HG03469 (cell line): ENCODE measurements at regions not wholly inside any gene's neighbourhood (a gene's known extent, or its start where the extent isn't known, plus 50 kb on each side); places are given as distances from the start of the nearest gene placed in this dataset.

Experiments
- ATAC-seq: cut with Tn5 transposase; IDR thresholded peaks from one replicate; pipeline ENCODE4 v1.9.1; 2021; ENCODE audit warnings: mild to moderate bottlenecking, moderate library complexity, moderate number of reproducible peaks; ENCODE audit not compliant: unreplicated experiment

- no peak for ATAC-seq
Measured at GRCh38 chr7:41910940-41911600, 208.2 kb upstream of the INHBA start.

DNA sequence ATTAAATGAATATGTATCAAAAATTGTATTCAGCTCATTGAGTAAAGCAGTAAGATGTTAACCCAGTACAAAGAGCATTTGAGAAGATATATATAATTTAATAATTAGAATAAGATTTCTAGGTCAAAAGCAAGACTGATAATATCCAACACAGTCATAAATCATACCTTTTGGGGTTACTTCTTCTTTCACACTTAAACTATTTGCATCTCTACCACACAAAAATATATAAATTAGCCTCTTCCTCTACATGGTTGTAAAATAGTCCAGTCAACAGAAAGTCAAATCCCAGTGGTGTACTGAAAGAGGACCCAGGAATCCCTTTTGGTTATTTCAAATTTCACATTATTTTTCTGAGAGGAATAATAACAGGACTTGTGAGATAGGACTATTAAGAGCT is 204.6 kb upstream of the INHBA start:
- ATAC-seq, result no peak

DNA sequence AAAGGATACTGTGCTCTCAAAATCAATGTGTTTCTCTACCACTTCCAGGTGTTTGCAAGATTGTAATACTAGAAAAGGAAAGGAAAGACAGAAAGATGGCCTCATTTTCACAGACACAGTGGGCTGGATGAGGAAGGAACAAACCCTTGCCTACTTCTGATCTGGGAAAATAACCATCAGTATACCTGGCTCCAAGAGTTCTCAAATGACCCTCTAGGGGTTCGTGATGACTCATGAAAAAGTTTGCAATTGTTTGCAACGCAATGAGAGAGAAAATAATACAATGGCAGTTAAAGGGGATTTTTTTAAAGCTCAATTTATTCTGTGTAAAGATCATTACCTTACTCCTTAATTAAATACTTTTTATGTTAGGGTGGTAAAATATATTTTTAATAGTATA is 197.6 kb upstream of the INHBA start:
- ATAC-seq, result no peak

GRCh38 chr7:41899823-41900433 is 197.0 kb upstream of the INHBA start:
- no peak for ATAC-seq

GRCh38 chr7:41893656-41894055 is 190.8 kb upstream of the INHBA start:
- ATAC-seq, result no peak

DNA sequence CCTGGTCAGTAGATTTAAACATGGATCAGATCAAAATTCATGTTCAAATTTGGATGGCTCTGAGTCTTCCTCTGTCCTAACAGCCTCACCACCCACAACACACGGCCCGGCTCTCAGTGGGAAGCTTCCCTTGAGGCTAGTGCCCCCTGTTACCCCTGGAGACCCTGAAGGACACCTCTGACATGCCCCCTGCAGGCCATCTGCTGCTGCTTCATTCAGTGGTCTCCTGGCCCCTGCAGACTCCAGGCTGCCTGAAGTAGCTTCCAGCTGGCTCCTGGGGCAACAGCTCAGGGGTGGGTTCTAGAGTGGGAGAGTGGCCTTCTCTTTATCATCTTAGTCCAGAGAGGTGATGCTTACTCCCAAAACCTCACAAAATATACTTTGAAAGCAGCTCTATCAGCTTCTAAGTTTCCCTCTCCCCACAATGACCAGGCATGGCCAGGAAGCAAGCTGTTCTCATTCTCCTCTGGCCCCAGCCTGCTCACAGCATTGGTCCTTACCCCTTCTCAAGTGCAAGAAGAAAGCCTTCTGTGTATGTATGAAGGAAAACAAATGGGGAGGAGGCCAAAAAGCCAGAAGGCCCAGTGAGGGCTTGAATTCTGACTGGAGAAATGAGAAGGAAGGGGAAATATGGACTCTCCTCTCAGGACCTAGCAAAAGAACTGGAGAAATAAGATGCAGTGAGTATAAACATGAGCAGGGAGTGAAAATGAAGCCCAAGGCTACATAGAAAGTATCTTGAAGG is 189.6 kb upstream of the INHBA start:
- no peak for ATAC-seq

GRCh38 chr7:41891950-41892349 is 189.1 kb upstream of the INHBA start:
- ATAC-seq, result no peak

DNA sequence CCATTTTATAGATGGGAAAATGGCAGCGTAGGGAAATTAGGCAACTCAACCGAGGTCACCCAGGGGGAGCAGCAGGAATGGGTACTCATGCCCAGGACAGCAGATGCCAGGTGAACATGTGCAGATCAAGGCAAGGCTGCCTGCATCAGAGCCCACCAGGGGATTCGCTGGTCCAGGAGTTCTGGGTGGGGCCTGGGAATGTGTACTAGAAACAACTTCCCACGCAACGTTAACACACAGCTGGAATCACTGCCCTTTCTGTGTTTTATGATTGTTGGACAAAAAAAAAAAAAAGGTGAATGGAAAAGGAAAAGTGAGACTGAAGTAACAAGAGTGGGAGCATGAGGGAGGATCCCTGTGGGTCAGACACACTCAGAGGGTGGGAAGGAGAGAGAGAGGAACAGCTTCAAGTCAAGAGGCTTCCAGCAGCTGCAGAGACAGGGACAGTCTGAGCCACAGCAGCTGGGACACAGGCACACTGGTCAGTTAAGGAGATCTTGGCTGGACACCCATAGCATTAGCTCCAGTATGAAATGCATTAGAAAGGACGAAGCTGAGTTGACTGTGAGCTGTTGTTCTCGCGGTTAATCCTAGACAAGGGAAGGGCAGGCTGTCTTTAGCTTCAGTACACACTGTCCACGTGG is 187.9 kb upstream of the INHBA start:
- ATAC-seq, result no peak

GRCh38 chr7:41889472-41889871 is 186.6 kb upstream of the INHBA start:
- ATAC-seq, result no peak

GRCh38 chr7:41889040-41889439 is 186.2 kb upstream of the INHBA start:
- peak; percentile 39 for ATAC-seq

DNA sequence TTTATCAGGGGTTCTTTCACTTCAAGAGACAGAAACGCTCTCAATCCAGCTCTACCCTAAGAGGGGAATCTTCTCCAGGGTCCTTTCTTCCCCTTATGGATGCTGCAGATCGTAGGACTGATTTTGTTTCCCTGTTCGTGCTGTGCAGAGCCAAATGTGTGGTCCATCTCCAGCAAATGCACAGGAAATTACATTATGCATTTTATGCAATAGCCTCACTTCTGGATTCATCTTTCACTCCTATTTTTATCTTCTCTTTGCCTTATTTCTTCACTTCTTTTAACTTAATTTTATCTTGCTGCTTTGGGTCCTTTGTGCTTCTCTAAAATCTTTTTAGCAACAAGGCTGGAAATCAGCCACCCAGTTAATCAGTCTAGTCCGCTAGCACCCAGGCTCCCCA is 184.5 kb upstream of the INHBA start:
- ATAC-seq, result no peak

GRCh38 chr7:41886901-41887311 is 184.0 kb upstream of the INHBA start:
- ATAC-seq, result no peak

- no peak for ATAC-seq
Measured at GRCh38 chr7:41886262-41886900, 183.5 kb upstream of the INHBA start.

- ATAC-seq, result no peak
Measured at GRCh38 chr7:41885748-41886147, 182.9 kb upstream of the INHBA start.

- ATAC-seq, result no peak
Measured at GRCh38 chr7:41885078-41885477, 182.2 kb upstream of the INHBA start.

DNA sequence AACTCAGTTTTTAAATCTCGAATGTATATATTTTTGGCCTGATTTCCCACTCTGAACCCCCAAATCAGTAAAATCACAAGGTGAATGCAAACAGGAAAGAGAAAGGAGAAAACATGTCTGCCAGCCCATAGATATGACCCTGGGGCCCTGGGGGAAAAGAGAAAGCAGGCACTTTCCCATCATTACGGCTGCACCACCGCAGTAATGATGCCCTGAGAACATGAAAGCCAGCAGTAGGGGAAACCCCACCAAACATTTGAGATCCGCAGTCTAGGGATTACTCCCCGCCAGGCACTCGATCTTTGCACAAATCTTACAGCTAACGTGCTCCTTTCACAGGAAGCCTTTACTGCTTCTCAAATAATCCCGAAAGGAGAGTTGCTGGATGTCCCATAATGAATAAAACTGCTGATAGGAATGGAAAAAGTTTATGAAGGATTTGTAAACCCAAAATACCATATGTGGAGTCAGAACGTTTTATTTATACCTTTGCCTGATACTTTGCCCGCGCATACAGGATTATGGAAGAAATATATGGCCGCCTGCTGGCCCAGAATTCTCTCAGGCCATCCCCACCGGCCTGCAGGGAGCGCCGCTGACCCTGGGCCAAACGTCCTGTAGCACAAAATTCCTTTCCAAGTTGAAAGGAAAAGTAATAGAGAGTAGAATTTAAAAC is 180.0 kb upstream of the INHBA start:
- ATAC-seq, result no peak

DNA sequence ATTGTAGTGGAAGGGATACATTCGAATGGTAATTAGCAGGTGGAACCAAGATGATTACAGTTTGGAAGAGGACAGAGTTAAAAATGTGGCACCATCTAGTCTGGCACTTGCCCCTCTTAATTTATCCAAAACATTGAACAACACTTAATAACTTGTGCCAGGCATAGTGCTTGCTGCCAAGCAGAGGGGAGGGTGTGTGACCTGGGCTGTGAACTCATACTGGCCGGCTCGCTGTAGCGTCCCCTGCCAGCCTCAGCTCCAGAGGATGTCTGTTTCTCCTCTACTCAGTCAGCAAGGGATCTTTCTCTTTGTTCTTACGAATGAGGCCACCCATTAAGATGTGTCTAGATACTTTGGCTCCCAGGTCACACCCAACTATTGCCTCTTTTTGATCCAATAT is 179.4 kb upstream of the INHBA start:
- ATAC-seq, result no peak

GRCh38 chr7:41881331-41882130 is 178.6 kb upstream of the INHBA start:
- peak; percentile 92 for ATAC-seq

- ATAC-seq, result no peak
Measured at GRCh38 chr7:41880107-41880506, 177.2 kb upstream of the INHBA start.

DNA sequence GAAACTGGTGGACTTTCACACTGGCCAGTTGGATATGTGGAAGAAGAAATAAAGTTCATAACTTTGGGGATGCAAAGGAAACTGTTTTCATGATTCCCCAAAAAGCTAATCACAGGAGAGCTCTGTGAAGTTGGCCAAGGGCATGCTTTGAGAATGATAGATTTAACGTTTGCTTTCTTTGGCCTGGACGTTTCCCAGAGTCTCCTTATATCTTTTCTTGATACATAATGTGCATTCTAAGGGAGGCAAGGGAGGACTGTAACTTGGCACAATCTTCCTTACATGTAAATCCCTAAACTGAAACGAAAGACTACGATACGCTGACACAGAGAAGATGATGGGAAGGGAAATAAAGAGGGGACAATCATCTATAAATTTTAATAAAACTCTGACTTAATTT is 176.5 kb upstream of the INHBA start:
- ATAC-seq, result no peak
